Nephron (organoid): ENCODE measurements at regions not wholly inside any gene's neighbourhood (a gene's known extent, or its start where the extent isn't known, plus 50 kb on each side); places are given as distances from the start of the nearest gene placed in this dataset.
A peak's percentile ranks its signal among the peaks of the same experiment; 100 is the strongest.

Experiments
- H3K27ac Mint-ChIP-seq, 3 experiments: 2 replicates each; pipeline ENCODE4 v1.8.0; 2020; ENCODE audit warnings: mixed read lengths in 3 of 3, mild to moderate bottlenecking in 2 of 3, moderate library complexity in 1 of 3
- H3K27me3 Mint-ChIP-seq: 2 replicates; pipeline ENCODE4 v1.8.0; 2021; ENCODE audit warnings: low read depth, mild to moderate bottlenecking, moderate library complexity, mixed read lengths
- H3K36me3 Mint-ChIP-seq: 2 replicates; pipeline ENCODE4 v1.8.0; 2020; ENCODE audit warnings: low read depth, mixed read lengths
- H3K4me1 Mint-ChIP-seq: 2 replicates; pipeline ENCODE4 v1.8.0; 2020; ENCODE audit warnings: mixed read lengths
- H3K4me3 Mint-ChIP-seq, 3 experiments: 2 replicates each; pipeline ENCODE4 v1.8.0; 2020; ENCODE audit warnings: mild to moderate bottlenecking in 3 of 3, mixed read lengths in 3 of 3, moderate library complexity in 2 of 3
- H3K9me3 Mint-ChIP-seq: 2 replicates; pipeline ENCODE4 v1.8.0; 2020; ENCODE audit warnings: mixed read lengths
- TF ChIP-seq, protein P1 (sequence below), 3 experiments: fragments of 200-600 bp; sonication (generic); IDR thresholded peaks; one replicate each; pipeline ENCODE4 v1.5.0; 2021; ENCODE audit warnings: antibody characterized with exemption in 3 of 3; ENCODE audit not compliant: unreplicated experiment in 3 of 3

DNA sequence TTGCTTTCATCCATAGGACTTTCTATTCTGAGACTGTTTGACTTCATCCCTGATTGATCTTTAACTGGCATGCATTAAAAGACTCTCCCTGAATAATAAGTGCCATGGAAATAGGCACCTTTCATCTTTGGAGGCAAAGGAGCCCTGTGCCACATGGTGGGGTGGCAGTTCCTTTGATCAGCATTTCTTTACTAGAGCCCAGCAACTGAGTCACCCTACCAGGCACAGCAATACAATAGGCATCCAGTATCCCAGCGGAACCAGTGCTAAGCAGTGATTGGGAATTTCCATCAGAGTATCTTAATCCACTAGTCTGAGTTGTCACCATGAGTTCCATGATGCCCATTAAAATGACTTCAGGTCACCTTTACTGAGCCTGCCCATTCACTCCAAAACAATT lies 476.1 kb upstream of the MPDZ start:
- TF ChIP-seq, protein P1, sequence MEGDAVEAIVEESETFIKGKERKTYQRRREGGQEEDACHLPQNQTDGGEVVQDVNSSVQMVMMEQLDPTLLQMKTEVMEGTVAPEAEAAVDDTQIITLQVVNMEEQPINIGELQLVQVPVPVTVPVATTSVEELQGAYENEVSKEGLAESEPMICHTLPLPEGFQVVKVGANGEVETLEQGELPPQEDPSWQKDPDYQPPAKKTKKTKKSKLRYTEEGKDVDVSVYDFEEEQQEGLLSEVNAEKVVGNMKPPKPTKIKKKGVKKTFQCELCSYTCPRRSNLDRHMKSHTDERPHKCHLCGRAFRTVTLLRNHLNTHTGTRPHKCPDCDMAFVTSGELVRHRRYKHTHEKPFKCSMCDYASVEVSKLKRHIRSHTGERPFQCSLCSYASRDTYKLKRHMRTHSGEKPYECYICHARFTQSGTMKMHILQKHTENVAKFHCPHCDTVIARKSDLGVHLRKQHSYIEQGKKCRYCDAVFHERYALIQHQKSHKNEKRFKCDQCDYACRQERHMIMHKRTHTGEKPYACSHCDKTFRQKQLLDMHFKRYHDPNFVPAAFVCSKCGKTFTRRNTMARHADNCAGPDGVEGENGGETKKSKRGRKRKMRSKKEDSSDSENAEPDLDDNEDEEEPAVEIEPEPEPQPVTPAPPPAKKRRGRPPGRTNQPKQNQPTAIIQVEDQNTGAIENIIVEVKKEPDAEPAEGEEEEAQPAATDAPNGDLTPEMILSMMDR (IDR thresholded peaks at IDR 0.05; ENCODE audit: unreplicated experiment in 3 of 3): no peak
- Mint-ChIP-seq H3K27me3 (no peaks in the 10 kb centered on the region), H3K4me3 (no peak overlapping the region), H3K9me3 (peaks cover 3% of the 10 kb centered on the region), H3K36me3 (no peaks in the 10 kb centered on the region), H3K27ac (peak overlapping the region in 2 of 3 experiments; percentile 8 to 10), H3K4me1 (peaks cover 24% of the 10 kb centered on the region)

- Mint-ChIP-seq H3K36me3 (no peaks in the 10 kb centered on the region), H3K4me3 (no peak overlapping the region), H3K27ac (no peak overlapping the region), H3K4me1 (peaks cover 28% of the 10 kb centered on the region), H3K27me3 (no peaks in the 10 kb centered on the region), H3K9me3 (peaks cover 3% of the 10 kb centered on the region)
- TF ChIP-seq, protein P1 (IDR thresholded peaks at IDR 0.05; ENCODE audit: unreplicated experiment in 3 of 3): no peak
Observed at GRCh38 chr9:13750639-13751038, 471.1 kb upstream of the MPDZ start.

DNA sequence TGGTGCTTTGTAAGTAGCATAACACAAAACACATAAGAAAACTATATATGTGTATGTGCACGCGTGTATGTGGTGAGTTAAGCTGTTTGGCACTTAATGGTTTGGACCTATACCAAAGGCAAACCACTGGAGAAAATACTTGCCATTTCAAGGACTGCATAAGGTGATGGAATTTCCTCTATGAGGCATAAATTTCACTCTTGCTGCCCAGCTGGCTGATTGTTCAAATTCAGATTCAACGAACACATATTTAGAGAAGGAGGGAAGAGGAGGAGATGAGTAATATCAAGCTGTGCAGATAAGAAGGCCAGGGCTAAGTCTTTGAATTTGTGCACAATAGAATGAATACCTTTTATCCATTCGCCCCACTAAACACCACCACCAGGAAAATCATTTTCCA lies 470.6 kb upstream of the MPDZ start:
- TF ChIP-seq, protein P1 (IDR thresholded peaks at IDR 0.05; ENCODE audit: unreplicated experiment in 3 of 3): no peak
- peaks cover 3% of the 10 kb centered on the region for H3K9me3 Mint-ChIP-seq
- H3K4me3 Mint-ChIP-seq: no peak overlapping the region
- peaks cover 33% of the 10 kb centered on the region for H3K4me1 Mint-ChIP-seq
- H3K27ac Mint-ChIP-seq: no peak overlapping the region
- H3K36me3 Mint-ChIP-seq: no peaks in the 10 kb centered on the region
- no peaks in the 10 kb centered on the region for H3K27me3 Mint-ChIP-seq

DNA sequence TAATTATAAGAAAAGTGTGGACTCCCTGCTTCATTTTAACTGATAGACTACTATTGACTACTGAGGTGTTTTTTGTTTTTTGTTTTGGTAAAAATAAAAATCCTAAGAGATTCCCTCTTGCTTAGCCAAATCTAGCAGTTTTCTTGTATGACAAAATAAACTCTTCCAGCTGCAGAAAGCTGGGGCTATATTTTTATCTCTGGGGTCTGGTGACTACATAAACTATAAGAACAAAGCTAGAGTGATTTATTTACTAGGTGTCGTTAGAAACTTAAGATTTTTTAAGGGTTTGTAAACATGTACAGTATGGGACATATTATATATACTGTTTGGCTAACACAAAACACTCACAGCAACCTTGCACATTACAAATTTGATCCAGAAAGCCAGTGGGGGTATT lies 467.4 kb upstream of the MPDZ start:
- no peaks in the 10 kb centered on the region for H3K27me3 Mint-ChIP-seq
- H3K4me3 Mint-ChIP-seq: no peak overlapping the region
- no peaks in the 10 kb centered on the region for H3K36me3 Mint-ChIP-seq
- TF ChIP-seq, protein P1 (IDR thresholded peaks at IDR 0.05; ENCODE audit: unreplicated experiment in 3 of 3): no peak
- H3K9me3 Mint-ChIP-seq: peaks cover 5% of the 10 kb centered on the region
- H3K4me1 Mint-ChIP-seq: peaks cover 18% of the 10 kb centered on the region
- H3K27ac Mint-ChIP-seq: peak overlapping the region; percentile 62 to 77 (median 77)

GRCh38 chr9:13744261-13744901 lies 464.9 kb upstream of the MPDZ start:
- peaks cover 5% of the 10 kb centered on the region for H3K9me3 Mint-ChIP-seq
- peak overlapping the region in 1 of 3 experiments; percentile 16 for H3K27ac Mint-ChIP-seq
- H3K27me3 Mint-ChIP-seq: no peaks in the 10 kb centered on the region
- no peaks in the 10 kb centered on the region for H3K36me3 Mint-ChIP-seq
- TF ChIP-seq, protein P1 (IDR thresholded peaks at IDR 0.05; ENCODE audit: unreplicated experiment in 3 of 3): no peak
- H3K4me3 Mint-ChIP-seq: no peak overlapping the region
- peaks cover 18% of the 10 kb centered on the region for H3K4me1 Mint-ChIP-seq

GRCh38 chr9:13737885-13738284 lies 458.4 kb upstream of the MPDZ start:
- TF ChIP-seq, protein P1 (IDR thresholded peaks at IDR 0.05; ENCODE audit: unreplicated experiment in 3 of 3): no peak
- no peaks in the 10 kb centered on the region for H3K36me3 Mint-ChIP-seq
- H3K4me3 Mint-ChIP-seq: no peak overlapping the region

More at GRCh38 chr9:13737885-13738284, 458.4 kb upstream of the MPDZ start:
- peaks cover 3% of the 10 kb centered on the region for H3K9me3 Mint-ChIP-seq
- H3K4me1 Mint-ChIP-seq: peaks cover 13% of the 10 kb centered on the region
- peak overlapping the region in 1 of 3 experiments; percentile 30 for H3K27ac Mint-ChIP-seq
- H3K27me3 Mint-ChIP-seq: no peaks in the 10 kb centered on the region
